ENCODE measurements at regions not wholly inside any gene's neighbourhood (a gene's known extent, or its start where the extent isn't known, plus 50 kb on each side); places are given as distances from the start of the nearest gene placed in this dataset.
A peak's percentile ranks its signal among the peaks of the same experiment; 100 is the strongest.
"Not testable (repeated sequence)": the region's sequence is repeated elsewhere in the genome, so short reads cannot be mapped to it uniquely, and the experiment has no call there.

DNA sequence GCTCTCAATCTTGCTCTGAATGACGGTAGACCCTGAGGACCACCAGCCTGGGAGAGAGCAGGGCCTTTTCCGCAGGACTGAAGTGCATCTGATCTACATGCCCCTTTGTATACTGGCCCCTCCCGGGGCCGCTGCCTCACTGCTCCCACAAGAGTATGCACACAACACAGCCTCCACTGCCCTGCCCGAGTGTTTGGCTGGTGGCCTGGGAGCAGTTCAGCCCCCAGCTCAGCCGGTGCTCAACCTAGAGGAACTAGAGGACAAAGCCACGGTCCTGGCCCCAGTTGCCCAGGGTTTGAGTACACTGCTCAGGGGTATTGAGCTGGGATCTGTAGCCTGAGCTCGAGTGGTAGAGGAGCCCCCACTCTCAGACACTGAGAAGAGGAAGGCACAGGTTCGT is 118.9 kb upstream of the CAB39 start:
- no peak for DNase-seq

DNA sequence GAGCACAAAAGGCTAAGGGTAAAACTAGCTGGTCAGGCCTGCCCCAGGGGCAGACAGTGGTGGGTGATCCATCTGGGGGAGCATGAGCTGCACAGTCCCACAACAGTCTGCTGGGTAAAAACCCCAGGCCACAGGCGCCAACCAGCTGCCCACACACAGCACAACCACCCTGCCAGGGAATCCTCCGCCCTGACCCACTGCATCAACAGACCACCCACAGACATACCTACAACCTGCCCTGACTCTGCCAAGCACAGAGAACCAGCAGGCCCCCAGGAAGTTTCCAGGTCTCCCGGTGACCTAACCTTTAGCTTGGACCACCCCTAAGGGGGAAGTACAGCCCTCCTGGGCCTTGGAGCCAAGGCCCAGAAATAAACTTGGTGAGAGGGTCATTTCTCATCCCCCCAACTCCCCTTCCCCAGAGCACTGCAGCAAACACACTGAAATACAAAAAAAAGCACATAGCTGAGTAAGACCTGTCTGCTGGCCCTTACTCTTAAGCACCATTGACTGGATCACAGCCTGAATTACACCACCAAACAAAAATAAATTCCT is 118.3 kb upstream of the CAB39 start:
- no peak for DNase-seq

DNA sequence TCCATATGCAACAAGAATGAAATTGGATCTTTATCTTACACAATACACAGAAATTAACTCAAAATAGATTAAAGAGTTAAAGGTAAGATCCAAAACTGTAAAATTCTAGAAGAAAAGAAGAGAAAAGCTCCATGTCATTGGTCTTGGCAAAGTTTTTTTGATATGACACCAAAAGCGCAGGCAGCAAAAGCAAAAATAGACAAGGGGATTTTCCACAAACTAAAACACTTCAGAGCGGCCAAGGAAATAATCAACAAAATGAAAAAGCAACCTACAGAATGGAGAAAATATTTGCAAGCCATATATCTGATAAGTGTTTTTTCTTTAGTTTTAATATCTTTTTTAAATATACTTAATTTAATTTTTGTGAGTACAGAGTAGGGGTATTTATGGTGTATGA is 112.8 kb upstream of the CAB39 start:
- no peak for DNase-seq

DNA sequence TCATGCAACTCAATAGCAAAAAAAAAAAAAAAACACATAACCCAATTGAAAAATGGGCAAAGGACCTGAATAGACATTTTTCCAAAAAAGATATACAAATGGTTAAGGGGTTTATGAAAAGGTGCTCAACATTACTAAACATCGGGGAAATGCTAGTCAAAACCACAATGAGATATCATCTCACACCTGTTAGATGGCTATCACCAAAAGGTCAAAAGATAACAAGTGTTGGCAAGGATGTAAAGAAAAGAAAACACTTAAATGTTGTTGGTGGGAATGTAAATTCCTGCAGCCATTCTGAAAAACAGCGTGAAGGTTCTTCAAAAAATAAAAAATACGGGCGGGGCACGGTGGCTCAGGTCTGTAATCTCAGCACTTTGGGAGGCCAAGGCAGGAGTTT is 112.4 kb upstream of the CAB39 start:
- no peak for DNase-seq

DNA sequence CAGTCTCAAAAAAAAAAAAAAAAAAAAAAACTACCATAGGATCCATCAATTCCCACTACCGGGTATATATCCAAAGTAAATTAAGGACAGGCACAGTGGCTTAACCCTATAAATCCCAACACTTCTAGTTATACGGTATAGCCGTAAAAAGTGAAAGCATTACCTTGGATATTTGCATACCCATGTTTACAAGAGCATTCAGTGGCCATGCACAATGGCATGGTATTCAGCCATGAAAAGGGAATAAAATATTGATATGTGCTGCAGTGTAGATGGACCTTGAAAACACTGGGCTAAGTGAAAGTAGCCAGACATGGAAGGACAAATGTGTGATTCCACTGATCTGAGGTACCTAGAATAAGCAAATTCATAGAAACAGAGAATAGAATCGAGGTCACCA is 111.8 kb upstream of the CAB39 start:
- no peak for DNase-seq

DNA sequence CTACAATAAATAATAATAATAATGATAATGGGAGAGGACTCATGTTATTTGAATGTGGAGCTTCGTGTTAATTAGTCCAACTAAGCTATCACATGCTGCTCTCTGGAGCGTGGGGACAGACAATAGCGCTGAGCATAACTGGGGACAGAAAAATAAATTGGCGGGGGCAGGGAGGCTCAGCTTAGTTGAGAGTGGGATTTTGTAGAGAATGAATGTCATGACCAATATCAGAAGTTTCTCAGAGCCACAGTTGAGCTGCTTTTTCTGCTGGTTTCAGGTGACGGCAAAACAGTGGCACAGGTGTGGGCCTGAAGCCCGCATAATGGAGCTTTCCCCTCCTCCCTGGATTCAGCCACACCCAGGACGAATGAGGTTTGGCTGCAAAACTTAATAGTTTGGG is 111.1 kb upstream of the CAB39 start:
- peak; percentile 61 for DNase-seq

DNA sequence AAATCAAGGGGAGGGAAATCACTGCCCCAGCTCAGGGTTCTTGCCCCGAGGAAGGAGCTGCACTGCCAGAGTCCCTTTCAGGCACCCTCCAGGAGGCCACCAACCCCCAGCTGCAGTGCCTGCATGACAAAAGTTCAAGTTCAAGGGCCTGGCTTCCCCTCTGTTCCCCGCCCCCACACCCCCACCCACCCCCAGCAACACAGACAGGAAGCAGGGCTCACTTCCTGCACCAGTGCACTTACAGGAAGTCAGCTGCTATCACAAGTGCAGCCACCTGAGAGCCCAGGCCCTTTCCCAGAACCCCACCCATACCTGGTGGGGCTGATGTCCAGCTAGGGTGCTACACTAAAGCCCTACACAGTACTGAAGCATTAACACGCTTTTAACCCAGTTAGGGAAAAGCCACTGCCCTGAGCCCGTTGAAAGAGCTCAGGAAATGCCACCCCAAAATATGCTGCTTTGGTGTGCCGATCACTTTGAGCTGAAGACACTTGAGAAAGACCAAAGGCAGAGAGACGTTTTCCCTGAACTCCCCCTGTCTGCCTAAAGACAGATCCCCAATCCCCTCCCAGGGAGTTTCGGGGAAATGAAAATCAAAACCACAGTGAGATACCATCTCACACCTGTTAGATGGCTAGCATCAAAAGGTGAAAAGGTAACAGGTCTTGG is 109.9 kb upstream of the CAB39 start:
- DNase-seq = no peak

DNA sequence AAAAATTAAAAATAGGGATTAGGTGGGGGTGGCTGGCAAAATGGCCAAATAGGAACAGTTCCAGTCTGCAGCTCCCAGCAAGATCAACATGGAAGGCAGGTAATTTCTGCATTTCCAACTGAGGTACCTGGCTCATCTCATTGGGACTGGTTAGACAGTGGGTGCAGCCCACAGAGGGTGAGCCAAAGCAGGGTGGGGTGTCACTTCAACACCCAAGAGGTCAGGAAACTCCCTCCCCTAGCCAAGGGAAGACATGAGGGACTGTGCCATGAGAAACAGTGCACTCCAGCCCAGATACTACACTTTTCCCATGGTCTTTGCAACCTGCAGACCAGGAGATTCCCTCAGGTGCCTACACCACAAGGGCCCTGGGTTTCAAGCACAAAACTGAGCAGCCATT is 109.3 kb upstream of the CAB39 start:
- DNase-seq = not testable (repeated sequence)

DNA sequence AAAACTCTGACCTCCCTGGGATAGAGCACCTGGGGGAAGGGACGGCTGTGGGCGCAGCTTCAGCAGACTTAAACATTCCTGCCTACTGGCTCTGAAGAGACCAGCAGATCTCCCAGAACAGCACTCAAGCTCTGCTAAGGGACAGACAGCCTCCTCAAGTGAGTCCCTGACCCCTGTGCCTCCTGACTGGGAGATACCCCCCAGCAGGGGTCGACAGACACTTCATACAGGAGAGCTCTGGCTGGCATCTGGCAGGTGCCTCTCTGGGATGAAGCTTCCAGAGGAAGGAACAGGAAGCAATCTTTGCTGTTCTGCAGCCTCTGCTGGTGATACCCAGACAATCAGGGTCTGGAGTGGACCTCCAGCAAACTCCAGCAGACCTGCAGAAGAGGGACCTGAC is 108.5 kb upstream of the CAB39 start:
- DNase-seq = not testable (repeated sequence)

DNA sequence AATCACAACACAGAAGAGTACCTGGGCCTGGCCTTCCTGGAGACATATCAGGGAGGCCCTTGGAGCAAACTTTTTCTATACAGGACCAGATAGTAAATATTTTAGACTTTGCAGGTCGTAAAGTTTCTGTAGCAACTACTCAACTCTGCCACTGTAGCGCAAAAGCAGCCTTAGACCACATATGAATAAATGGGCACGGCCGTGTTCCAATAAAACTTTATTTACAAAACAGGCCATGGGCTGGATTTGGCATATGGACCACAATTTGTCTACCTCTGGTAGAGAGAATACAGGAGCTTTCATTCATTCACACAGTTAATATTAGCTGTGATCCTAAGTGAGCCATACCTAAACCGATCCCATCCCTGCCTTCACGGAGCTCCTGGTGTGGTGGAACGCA is 98.6 kb upstream of the CAB39 start:
- DNase-seq = no peak

DNA sequence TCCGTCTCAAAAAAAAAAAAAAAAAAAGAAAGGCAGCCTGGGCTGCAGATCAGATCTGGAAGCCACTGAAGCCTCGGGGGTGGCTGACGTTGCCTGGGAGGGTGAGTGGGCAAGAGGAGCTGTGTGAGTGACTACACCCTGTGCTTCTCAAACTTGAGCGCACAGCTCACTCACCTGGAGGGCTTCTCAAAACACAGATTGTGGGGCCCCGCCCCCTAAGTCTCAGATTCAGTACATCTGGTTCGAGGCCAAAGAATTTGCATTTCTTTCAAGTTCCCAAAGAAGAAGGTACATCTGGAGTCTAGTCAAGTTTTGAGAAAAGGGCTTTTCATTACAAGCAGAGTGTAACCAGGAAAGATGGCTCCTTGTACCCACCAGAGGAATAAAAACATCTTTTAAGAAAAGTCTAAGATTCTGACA is 97.7 kb upstream of the CAB39 start:
- DNase-seq = no peak

DNA sequence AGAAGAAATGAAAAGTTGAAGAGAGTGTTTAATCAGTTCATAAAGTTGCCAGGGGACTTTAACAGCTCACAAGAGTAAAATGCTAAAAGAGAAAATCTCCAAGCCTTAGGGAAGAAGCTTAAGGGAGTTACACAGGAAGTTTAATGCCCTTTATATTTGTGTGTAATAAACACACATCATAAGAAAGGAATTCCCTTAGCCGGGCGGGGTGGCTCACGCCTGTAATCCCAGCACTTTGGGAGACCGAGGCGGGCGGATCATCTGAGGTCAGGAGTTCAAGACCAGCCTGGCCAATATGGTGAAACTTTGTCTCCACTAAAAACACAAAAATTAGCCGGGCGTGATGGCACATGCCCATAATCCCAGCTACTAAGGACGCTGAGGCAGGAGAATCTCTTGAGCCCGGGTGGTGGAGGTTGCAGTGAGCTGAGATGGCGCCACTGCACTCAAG is 95.4 kb upstream of the CAB39 start:
- not testable (repeated sequence) for DNase-seq

DNA sequence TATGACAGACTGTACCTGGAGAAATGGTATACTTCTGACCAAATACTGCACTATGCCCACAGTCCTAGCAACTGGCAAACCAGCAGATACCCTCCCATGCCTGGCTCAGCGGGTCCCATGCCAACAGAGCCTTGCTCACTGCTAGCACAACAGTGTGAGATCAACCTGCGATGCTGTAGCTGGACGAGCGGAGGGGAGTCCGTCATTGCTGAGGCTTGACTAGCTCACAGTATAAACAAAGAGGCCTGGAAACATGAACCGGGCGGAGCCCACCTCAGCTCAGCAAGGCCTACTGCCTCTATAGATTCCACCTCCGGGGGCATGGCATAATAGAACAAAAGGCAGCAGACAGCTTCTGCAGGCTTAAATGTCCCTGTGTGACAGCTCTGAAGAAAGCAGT is 93.2 kb upstream of the CAB39 start:
- DNase-seq = no peak

DNA sequence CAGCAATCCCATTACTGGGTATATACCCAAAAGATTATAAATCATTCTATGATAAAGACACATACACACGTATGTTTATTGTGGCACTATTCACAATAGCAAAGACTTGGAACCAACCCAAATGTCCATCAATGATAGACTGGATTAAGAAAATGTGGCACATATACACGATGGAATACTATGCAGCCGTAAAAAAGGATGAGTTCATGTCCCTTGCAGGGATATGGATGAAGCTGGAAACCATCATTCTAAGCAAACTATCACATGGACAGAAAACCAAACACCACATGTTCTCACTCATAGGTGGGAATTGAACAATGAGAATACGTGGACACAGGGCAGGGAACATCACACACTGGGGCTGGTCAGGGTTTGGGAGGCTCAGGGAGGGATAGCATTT is 87.4 kb upstream of the CAB39 start:
- not testable (repeated sequence) for DNase-seq

DNA sequence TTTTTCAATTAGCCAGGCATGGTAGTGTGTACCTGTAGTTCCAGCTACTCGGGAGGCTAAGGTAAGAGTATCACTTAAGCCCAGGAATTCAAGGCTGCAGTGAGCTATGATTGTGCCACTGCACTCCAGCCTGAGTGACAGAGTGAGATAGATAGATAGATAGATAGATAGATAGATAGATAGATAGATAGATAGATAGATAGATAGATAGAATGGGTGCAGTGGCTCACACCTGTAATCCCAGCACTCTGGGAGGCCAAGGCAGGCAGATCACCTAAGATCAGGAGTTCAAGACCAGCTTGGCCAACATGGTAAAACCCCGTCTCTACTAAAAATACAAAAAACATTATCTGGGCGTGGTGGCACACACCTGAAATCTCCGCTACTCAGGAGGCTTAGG is 85.6 kb upstream of the CAB39 start:
- DNase-seq = not testable (repeated sequence)

DNA sequence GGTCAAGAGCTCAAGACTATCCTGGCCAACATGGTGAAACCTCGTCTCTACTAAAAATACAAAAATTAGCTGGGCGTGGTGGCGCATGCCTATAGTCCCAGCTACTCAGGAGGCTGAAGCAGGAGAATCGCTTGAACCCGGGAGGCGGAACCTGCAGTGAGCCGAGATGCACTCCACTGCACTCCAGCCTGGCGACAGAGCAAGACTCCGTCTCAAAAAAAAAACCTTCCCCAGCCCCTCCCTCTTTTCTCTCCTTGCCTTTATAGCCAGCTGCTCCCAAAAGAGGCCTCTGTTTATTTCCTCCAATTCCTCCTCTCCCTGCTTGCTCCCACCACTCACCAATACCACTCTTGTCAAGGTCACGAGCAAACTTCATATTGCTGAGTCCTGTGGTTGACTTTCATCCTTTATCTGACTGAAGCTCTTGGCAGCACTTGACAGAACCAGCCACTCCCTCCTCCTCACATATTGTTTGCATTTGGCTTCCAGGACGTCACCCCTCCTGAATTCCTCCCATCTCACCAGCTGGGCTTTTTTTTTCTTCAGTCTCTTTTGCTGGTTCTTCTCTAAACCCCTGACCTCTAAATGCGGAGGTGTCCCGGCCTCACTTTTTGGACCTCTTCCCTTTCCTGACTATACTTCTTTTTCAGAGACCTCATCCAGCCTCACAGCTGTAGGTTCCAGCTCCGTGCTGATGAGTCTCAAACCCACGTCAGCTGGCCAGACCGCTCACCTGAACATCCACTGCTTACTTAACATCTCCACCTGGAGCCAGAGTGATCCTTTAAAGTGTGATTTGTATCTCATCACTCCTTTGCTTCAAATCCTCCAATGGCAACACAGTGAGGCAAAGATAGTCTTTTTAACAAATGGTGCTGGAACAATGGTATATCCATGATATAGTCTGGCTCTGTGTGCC is 84.6 kb upstream of the CAB39 start:
- DNase-seq = peak; percentile 57

DNA sequence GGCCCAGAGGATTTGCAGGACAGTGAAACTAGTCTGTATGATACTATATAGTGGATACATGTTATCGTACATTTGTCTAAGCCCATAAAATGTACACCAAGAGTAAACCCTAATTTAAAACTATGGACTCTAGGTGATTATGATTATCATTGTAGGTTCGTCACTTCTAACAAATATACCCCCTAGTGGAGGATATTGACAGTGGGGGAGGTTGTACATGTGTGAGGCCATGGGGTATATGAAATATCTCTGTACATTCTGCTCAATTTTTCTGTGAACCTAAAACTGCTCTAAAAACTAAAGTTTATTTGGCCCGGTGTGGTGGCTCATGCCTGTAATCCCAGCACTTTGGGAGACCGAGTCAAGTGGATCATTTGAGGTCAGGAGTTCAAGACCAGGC is 81.2 kb upstream of the CAB39 start:
- DNase-seq = no peak

DNA sequence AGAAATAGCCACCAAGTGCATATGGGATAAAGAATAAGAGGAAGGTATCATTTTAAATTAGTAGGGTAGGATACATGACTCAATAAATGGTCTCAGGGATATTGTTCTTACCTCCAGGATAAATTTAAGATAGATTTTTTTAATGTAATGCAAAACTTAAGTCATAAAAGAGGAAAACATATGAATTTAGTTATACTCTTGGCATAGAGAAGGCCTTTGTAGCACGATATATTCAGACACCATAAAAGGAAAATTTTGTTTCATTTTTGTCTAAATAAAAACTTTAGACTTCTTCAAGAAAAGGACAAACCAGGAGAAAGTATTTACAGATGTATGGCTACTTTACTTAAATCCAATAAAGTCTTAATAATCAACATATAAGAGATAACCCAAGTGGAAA is 78.5 kb upstream of the CAB39 start:
- DNase-seq = no peak

DNA sequence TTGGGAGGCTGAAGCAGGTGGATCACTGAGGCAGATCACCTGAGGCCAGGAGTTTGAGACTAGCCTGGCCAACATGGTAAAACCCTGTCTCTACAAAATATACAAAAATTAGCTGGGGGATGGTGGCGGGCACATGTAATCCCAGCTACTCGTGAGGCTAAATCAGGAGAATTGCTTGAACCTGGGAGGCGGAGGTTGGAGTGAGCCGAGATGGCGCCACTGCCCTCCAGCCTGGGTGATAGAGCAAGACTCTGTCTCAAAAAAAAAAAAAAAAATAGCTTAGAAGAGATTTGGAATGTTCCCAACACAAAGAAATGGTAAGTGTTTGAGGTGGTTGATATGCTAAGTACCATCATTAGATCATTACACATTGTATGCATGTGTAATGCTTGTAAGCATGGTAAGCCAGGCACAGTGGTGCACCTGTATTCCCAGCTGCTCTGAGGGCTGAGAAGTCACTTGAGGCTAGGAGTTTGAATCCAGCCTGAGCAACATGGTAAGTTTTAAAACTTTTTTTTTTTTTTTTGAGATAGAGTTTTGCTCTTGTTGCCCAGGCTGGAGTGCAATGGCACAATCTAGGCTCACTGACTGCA is 77.8 kb upstream of the CAB39 start:
- DNase-seq = not testable (repeated sequence)

DNA sequence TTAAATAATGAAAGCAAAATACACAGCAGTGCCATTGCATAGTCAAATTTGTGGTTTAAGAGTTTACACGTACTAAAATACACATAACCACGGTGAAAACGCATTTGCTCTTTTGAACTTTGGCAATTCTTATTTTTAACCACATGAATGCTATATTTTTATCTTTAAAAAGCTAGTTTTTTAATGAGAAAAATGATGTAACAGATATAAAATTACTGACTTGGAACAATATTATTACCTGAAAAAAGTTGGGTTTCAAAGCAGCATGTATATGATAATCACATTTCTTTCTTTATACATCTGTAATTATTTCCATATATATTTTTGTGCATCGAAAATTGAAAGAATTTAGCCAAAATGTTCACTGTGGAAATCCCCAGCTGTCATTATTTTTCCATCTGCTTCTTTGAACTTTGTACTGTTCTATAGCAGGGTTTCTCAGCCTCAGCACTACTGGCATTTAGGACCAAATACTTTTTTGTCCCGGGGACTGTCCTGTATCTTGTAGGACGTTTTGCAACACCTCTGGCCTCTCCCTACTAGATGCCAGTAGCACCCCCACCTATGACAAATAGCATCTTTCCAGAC is 75.9 kb upstream of the CAB39 start:
- no peak for DNase-seq

DNA sequence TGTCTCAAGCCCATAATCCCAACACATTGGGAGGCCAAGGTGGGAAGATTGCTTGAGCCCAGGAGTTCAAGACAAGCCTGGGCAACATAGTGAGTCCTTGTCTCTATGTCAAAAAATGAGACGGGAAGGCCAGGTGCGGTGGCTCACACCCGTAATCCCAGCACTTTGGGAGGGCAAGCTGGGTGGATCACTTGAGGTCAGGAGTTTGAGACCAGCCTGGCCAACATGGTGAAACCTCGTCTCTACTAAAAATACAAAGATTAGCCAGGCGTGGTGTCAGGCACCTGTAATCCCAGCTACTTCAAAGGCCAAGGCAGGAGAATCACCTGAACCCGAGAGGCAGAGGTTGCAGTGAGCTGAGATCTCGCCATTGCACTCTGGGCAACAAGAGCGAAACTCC is 75.2 kb upstream of the CAB39 start:
- DNase-seq = not testable (repeated sequence)

DNA sequence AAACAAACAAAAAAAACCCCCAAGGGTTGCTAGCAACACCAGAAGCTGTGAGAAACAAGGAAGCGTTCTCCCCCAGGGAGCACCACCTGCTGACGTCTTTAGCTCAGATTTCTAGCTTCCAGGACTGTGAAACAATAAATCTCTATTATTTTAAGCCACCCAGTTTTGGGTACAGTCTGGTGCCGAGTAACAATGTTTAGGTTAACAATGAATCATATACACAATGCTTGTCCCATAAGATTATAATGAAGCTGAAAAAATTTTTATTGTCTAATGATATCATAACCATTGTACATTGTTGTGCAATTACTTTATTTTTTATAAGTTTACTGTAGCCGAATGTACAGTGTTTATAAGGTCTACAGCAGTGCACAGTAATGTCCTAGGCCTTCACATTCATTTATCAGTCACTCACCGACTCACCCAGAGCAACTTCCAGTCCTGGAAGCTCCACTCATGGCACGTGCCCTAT is 72.1 kb upstream of the CAB39 start:
- no peak for DNase-seq

DNA sequence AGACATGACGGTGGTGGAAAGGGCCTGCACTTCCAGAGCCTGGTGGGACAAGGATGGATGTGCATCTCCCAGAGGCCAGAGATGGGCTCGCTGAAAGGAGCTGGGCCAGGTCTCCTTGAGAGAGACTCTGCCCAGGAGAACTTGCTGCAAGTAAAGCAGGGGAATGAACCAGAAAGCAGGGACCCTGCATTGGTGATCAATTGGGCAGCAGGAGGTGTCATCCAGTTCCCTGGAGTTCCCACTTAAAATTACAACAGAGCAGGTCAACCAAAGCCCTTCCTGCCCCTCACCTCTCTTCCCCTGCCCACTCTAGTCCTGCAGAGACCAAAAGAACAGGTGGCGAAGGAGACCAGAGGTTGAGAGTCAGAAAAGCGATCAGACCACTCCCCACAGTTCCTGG is 69.7 kb upstream of the CAB39 start:
- no peak for DNase-seq
